ENCODE measurements at regions not wholly inside any gene's neighbourhood (a gene's known extent, or its start where the extent isn't known, plus 50 kb on each side); places are given as distances from the start of the nearest gene placed in this dataset.

DNA sequence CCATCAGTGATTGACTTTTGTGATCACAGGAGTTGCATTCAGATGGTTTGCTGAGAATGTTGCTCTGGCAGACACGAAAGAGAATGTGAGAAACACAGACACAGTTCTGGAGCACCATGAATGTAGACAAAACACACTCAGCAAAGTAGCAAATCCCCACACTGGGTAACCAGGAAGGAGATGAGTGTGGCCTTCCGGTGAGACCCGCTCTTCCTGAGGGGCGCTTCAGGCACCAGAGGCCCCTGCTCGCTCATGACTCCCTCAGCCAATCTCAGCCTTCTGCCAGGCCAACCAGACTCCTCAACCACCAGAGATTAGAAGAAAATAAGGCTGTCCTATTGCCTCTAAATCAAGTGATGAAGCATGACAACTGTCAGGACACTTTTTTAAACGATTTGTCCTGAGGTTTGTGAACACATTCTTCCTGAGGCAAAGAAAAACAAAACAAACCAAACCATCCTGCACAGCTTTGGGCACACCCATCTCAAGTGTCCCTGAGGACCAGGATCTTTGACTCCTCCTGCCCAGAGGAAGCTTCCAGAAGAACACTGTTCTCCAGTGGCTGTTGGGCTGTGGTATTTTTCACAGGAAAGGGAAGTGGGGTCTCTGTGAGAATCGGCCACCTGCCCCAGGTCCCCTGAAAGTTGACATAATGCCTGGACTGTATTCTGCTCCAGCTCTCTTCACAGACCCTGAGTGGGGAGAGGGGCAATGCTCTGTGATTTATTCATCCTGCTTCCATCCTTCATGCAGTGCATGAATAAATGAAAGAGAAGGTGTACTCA, 152.8 kb downstream of the BCL11A start:
- Histone ChIP-seq H3K27me3 (ENCODE audit: control insufficient read depth, insufficient read depth, low read length) (no peaks in the 10 kb centered on the region), H3K4me1 (ENCODE audit: control insufficient read depth, insufficient read depth, low read length) (no peaks in the 10 kb centered on the region), H3K4me3 (ENCODE audit: low read length) (no peak overlapping the region), H3K9ac (ENCODE audit: low read length) (no peak overlapping the region), H3K27ac (ENCODE audit: low read depth, low read length) (no peak overlapping the region), H3K36me3 (ENCODE audit: control insufficient read depth, insufficient read depth, low read length) (no peaks in the 10 kb centered on the region)

DNA sequence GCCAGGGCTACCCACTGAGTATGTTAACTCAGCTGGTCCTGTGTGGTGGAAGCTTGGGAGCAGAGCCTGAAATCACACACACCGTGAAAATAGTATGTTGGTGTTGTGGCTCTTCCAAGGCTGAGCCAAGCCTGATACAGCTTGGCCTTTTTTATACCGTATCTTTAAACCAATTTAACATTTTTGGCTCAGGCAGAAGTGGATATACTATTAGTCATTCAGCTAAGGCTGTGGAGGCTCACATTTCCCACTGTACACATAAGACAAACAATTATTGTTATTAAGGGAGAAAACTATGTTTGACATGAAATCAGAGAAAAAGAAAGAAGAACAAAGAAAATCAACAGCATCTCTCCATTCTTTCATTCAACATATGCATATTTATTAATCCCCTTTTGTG, 159.0 kb downstream of the BCL11A start:
- Histone ChIP-seq H3K9ac (ENCODE audit: low read length) (no peak overlapping the region), H3K4me3 (ENCODE audit: low read length) (no peak overlapping the region), H3K4me1 (ENCODE audit: control insufficient read depth, insufficient read depth, low read length) (no peaks in the 10 kb centered on the region), H3K27ac (ENCODE audit: low read depth, low read length) (no peak overlapping the region), H3K27me3 (ENCODE audit: control insufficient read depth, insufficient read depth, low read length) (no peaks in the 10 kb centered on the region), H3K36me3 (ENCODE audit: control insufficient read depth, insufficient read depth, low read length) (no peaks in the 10 kb centered on the region)

DNA sequence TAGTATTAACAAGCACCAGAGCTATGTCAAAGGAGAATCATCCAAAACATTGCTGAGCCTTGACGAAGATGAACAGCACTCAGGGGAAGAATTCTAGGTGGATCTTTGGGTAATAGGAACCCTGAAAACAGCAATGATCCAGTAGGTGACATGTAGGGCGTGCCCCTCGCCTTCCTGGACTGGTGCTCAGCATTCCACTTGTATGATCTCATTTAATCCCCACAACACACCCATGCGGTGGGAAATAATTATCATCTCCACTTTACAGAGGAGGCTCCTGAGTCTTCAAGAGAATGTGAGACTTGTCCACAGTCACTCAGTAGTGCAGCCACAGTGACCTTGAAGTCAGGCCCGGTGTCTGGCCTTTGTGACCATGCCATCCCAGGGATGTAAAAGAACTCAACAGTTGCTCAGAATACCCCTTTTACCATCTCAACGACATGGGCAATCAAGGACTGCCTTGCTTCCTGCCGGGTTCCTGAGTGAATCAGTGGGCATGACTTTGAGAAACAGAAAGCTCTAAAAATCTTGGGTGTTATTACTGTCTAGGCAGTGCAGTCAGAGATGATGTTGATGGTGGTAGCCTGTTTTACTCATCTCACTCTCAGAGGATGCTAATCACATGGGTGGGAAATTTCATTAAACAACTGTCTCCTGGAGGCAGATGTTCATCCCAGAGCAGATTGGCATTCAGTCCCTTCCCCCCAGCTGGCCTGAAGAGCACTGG, 161.6 kb downstream of the BCL11A start:
- Histone ChIP-seq H3K4me3 (ENCODE audit: low read length) (no peak overlapping the region), H3K9ac (ENCODE audit: low read length) (no peak overlapping the region), H3K4me1 (ENCODE audit: control insufficient read depth, insufficient read depth, low read length) (no peaks in the 10 kb centered on the region), H3K27ac (ENCODE audit: low read depth, low read length) (no peak overlapping the region), H3K36me3 (ENCODE audit: control insufficient read depth, insufficient read depth, low read length) (no peaks in the 10 kb centered on the region), H3K27me3 (ENCODE audit: control insufficient read depth, insufficient read depth, low read length) (no peaks in the 10 kb centered on the region)

DNA sequence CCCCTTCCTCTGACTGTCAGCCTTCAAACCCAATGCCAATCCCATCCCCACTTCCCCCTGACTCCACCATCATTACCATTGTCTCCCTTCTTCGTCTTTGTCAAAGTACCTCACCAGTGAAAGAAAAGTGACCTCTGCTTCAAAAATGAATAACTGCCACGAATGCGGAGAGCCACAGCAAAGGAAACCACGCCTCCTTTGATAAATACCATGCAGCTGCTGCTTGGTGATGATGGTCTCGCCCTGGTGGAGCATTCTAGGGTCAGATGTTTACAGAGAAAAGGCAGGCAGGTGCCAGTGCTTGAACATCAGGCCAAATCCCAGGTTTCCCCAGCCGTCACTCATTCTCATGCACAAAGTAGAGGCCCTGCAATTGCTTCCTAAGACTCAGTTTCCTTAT, 162.2 kb downstream of the BCL11A start:
- no peaks in the 10 kb centered on the region for H3K27me3 ChIP-seq (ENCODE audit: control insufficient read depth, insufficient read depth, low read length)
- H3K4me3 ChIP-seq (ENCODE audit: low read length) = no peak overlapping the region
- H3K27ac ChIP-seq (ENCODE audit: low read depth, low read length) = no peak overlapping the region
- H3K4me1 ChIP-seq (ENCODE audit: control insufficient read depth, insufficient read depth, low read length) = no peaks in the 10 kb centered on the region
- no peak overlapping the region for H3K9ac ChIP-seq (ENCODE audit: low read length)
- H3K36me3 ChIP-seq (ENCODE audit: control insufficient read depth, insufficient read depth, low read length) = no peaks in the 10 kb centered on the region

DNA sequence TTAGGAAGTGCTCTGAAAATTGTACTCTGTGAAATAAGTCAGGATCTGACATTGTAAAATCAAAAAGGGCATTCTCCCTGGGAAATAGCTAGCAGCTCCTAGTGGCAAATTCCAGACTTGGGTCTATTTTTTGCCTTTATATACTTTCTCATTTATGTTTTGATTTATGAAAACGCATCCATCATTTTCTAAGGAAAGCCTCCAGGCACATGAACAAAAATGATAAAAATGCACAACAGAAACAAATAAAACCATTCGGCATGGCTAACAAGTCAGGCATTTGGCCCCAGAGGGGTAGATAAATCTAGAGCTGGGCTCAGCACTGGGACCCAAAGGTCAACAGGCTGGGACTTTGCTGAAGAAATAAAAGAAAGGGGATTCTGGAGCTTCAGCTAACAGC, 167.0 kb downstream of the BCL11A start:
- H3K36me3 ChIP-seq (ENCODE audit: control insufficient read depth, insufficient read depth, low read length) = no peaks in the 10 kb centered on the region
- H3K27ac ChIP-seq (ENCODE audit: low read depth, low read length) = no peak overlapping the region
- no peak overlapping the region for H3K9ac ChIP-seq (ENCODE audit: low read length)
- H3K27me3 ChIP-seq (ENCODE audit: control insufficient read depth, insufficient read depth, low read length) = no peaks in the 10 kb centered on the region
- H3K4me1 ChIP-seq (ENCODE audit: control insufficient read depth, insufficient read depth, low read length) = no peaks in the 10 kb centered on the region
- no peak overlapping the region for H3K4me3 ChIP-seq (ENCODE audit: low read length)

DNA sequence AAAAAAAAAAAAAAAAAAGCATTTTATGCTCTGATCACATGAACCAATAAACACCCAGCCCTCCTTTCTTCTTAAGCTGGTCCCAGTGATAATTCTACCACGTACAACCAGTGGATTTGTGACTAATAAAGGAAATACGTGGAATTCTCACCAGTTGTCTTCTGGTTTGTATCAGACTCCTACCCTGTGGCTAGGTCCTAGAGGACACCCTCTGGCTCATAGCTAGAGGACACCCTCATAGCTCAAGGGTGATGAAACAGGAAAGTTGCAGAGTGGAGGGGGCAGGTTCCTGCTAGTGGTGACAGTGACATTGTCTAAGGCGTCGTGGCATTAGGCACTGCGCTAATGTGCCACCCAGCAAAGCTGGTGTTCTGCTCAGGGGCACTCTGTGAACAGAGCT, 167.8 kb downstream of the BCL11A start:
- Histone ChIP-seq H3K36me3 (ENCODE audit: control insufficient read depth, insufficient read depth, low read length) (no peaks in the 10 kb centered on the region), H3K27me3 (ENCODE audit: control insufficient read depth, insufficient read depth, low read length) (no peaks in the 10 kb centered on the region), H3K9ac (ENCODE audit: low read length) (no peak overlapping the region), H3K4me1 (ENCODE audit: control insufficient read depth, insufficient read depth, low read length) (no peaks in the 10 kb centered on the region), H3K4me3 (ENCODE audit: low read length) (no peak overlapping the region), H3K27ac (ENCODE audit: low read depth, low read length) (no peak overlapping the region)

DNA sequence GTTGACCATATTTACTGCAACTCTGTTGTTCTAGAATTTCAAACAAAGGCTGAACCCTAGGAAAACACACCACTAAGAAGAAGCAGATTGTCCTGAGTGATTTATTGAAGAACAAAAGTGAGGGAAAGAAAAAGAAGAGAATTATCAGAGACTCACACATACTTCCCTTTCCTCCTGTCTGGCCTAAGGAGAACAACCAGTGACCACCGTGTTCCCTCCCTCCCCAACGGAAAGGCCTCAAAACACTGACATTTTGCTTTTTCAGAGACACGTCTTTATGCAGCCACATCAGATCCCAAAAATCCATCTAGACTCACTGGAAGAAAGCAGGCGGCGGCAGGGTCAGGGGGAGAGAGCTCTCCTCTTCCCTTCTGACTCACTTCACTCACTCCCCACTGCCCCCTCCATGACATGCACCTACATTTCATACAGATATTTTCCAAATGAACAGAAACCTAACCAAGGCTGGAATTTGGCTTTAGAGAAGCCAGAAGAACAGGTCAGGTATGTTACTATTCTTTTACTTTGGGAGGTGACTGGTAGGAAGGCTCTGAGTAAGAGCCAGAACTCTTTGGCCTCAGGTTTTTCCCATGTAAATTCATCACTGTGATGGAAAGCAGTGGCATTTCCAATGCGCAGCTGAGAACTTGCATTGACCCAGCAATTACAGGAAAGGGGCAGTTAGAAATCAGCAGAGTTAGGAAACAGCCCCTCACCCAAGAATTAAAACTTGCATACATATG, 169.9 kb downstream of the BCL11A start:
- Histone ChIP-seq H3K27ac (ENCODE audit: low read depth, low read length) (no peak overlapping the region), H3K36me3 (ENCODE audit: control insufficient read depth, insufficient read depth, low read length) (no peaks in the 10 kb centered on the region), H3K4me1 (ENCODE audit: control insufficient read depth, insufficient read depth, low read length) (no peaks in the 10 kb centered on the region), H3K4me3 (ENCODE audit: low read length) (no peak overlapping the region), H3K9ac (ENCODE audit: low read length) (no peak overlapping the region), H3K27me3 (ENCODE audit: control insufficient read depth, insufficient read depth, low read length) (no peaks in the 10 kb centered on the region)

DNA sequence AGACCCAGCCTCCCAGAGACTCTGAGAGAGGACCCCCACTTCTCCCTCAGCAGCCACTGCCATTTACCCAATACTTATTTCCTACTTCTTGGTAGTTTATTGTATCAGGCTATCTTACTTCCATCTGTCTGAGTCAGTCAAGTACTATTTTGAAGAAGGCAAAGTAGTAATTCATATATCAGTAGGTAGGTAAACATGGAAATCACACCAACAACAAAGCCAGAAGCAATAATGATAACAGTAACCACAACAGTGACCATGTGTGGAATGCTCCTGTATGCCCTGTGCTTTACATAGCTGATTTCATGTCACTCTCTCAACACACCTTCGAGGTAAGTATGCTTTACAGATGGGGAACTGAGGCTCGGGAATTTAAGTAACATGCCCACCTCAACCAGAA, 173.0 kb downstream of the BCL11A start:
- H3K4me3 ChIP-seq (ENCODE audit: low read length) = no peak overlapping the region
- no peak overlapping the region for H3K9ac ChIP-seq (ENCODE audit: low read length)
- no peak overlapping the region for H3K27ac ChIP-seq (ENCODE audit: low read depth, low read length)
- H3K4me1 ChIP-seq (ENCODE audit: control insufficient read depth, insufficient read depth, low read length) = no peaks in the 10 kb centered on the region
- no peaks in the 10 kb centered on the region for H3K36me3 ChIP-seq (ENCODE audit: control insufficient read depth, insufficient read depth, low read length)
- no peaks in the 10 kb centered on the region for H3K27me3 ChIP-seq (ENCODE audit: control insufficient read depth, insufficient read depth, low read length)

DNA sequence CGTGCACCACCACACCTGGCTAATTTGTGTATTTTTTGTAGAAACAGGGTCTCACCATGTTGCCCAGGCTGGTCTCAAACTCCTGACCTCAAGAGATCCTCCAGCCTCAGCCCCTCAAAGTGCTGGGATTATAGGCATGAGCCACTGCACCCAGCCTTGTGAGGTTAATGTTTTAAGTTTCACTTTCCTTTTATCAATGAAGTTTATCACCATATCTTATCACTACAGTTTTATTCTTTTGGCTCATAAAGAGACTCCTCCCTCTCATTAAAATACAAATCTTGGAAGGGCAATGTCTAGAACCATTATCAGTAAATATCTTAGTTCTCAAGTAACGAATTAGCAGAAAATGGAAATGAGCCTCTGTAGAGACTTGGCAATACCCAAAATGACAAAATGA, 173.8 kb downstream of the BCL11A start:
- H3K9ac ChIP-seq (ENCODE audit: low read length) = no peak overlapping the region
- no peak overlapping the region for H3K27ac ChIP-seq (ENCODE audit: low read depth, low read length)
- H3K36me3 ChIP-seq (ENCODE audit: control insufficient read depth, insufficient read depth, low read length) = no peaks in the 10 kb centered on the region
- no peaks in the 10 kb centered on the region for H3K4me1 ChIP-seq (ENCODE audit: control insufficient read depth, insufficient read depth, low read length)
- H3K4me3 ChIP-seq (ENCODE audit: low read length) = no peak overlapping the region
- no peaks in the 10 kb centered on the region for H3K27me3 ChIP-seq (ENCODE audit: control insufficient read depth, insufficient read depth, low read length)

DNA sequence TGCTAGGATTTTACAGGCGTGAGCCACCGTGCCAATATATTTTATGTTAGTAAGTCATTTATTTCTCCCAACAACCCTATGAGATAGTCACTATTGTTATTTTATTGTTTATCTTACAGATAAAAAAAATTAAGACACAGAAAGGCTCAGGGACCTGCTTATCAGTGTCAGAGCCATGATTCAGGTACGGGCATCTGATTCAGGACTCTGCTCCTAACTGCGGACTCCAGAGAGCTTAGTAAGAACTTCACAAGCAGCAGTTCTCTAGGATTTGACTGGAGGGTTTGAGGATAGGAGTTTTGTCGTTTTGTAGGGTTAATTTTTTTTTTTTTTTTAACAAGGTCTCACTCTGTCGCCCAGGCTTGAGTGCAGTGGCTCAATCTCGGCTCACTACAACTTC, 174.2 kb downstream of the BCL11A start:
- H3K4me1 ChIP-seq (ENCODE audit: control insufficient read depth, insufficient read depth, low read length) = no peaks in the 10 kb centered on the region
- H3K36me3 ChIP-seq (ENCODE audit: control insufficient read depth, insufficient read depth, low read length) = no peaks in the 10 kb centered on the region
- no peak overlapping the region for H3K27ac ChIP-seq (ENCODE audit: low read depth, low read length)
- H3K27me3 ChIP-seq (ENCODE audit: control insufficient read depth, insufficient read depth, low read length) = no peaks in the 10 kb centered on the region
- H3K9ac ChIP-seq (ENCODE audit: low read length) = no peak overlapping the region
- H3K4me3 ChIP-seq (ENCODE audit: low read length) = no peak overlapping the region

DNA sequence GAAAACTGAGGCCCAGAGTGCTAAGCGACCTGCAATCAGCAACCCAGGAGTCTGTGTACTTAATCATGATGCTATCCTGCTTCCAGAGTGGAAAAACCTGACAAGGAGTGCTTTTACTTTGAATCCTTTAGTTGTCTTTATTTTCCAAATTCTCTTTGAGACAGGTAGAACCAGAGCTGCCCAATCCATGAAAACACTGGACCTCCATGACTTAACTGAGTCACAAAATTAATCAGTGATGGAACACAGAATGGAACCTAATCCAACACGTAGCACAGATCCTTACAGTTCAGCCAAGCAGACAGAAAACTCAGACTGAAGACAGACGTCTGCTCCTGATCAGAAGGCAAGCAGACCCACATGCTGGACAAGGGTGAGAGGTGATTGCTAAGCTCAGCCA, 175.6 kb downstream of the BCL11A start:
- Histone ChIP-seq H3K27ac (ENCODE audit: low read depth, low read length) (no peak overlapping the region), H3K36me3 (ENCODE audit: control insufficient read depth, insufficient read depth, low read length) (no peaks in the 10 kb centered on the region), H3K27me3 (ENCODE audit: control insufficient read depth, insufficient read depth, low read length) (no peaks in the 10 kb centered on the region)

DNA sequence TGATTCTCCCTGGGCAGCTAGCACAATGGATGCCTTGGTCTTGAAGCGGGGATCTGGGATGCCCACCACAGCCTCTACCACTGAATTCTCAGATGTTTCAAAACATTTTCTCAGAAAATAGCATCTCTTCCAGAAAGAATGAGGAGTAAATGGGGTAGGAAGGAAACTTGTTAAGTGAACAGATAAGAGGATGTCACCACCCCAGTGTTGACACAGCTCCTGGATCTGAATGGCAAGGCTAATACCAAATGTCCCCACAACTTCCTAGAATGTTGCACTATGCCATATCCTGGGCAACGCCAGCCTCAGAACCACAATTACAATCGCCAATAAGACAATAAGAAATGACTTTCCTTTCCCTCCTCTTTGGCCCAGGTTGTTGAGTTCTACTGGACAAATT, 177.2 kb downstream of the BCL11A start:
- H3K27ac ChIP-seq (ENCODE audit: low read depth, low read length) = no peak overlapping the region
- H3K4me3 ChIP-seq (ENCODE audit: low read length) = no peak overlapping the region
- no peaks in the 10 kb centered on the region for H3K4me1 ChIP-seq (ENCODE audit: control insufficient read depth, insufficient read depth, low read length)
- H3K36me3 ChIP-seq (ENCODE audit: control insufficient read depth, insufficient read depth, low read length) = no peaks in the 10 kb centered on the region
- H3K27me3 ChIP-seq (ENCODE audit: control insufficient read depth, insufficient read depth, low read length) = no peaks in the 10 kb centered on the region
- no peak overlapping the region for H3K9ac ChIP-seq (ENCODE audit: low read length)

More for the DNA sequence above, 175.6 kb downstream of the BCL11A start:
- Histone ChIP-seq H3K9ac (ENCODE audit: low read length) (no peak overlapping the region), H3K4me3 (ENCODE audit: low read length) (no peak overlapping the region), H3K4me1 (ENCODE audit: control insufficient read depth, insufficient read depth, low read length) (no peaks in the 10 kb centered on the region)

All from rectal smooth muscle tissue (tissue), 1 donor.